ENCODE measurements at regions not wholly inside any gene's neighbourhood (a gene's known extent, or its start where the extent isn't known, plus 50 kb on each side); places are given as distances from the start of the nearest gene placed in this dataset.
"Not testable (repeated sequence)": the region's sequence is repeated elsewhere in the genome, so short reads cannot be mapped to it uniquely, and the experiment has no call there.

DNA sequence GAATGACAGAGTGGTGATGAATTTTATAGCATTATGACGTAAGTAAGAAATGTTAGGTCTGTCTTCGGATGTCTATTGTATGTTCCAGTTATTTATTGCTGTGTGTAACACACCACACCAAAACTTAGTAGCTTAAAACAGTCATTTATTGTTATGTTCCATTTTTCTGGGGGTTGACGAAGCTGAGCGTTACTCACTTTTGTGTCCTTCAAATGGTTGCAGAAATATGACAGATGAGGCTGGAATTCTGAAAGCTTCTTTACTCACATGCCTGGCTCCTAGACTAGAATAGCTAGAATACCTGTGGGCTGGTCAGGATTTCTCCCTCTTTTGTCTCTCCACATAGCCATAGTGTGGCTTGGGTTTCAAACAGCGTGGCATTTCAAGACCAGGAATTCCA, 62.1 kb upstream of the S1PR1 start:
- H3K4me1 ChIP-seq (ENCODE audit: control insufficient read depth, insufficient read depth, low read depth, low read length), result no peaks in the 10 kb centered on the region
- WGBS, result 72% methylated on average over 3 of the region's 5 CpGs
- H3K4ac ChIP-seq (ENCODE audit: low read depth in 1 of 2, low read length in 2 of 2), result no peak overlapping the region
- H3K79me1 ChIP-seq (replicated peaks; ENCODE audit: low read length, poor library complexity, severe bottlenecking), result no peaks in the 10 kb centered on the region
- H3K4me2 ChIP-seq (ENCODE audit: low read length, poor library complexity, severe bottlenecking), result no peak overlapping the region
- H3K23ac ChIP-seq (ENCODE audit: low read length in 2 of 2), result no peak overlapping the region
- no peak overlapping the region for H4K8ac ChIP-seq (ENCODE audit: low read length)
- H3K4me3 ChIP-seq (ENCODE audit: insufficient read depth in 1 of 2, low read depth in 1 of 2, low read length in 2 of 2), result no peak overlapping the region
- no peak overlapping the region for H2AK5ac ChIP-seq (ENCODE audit: low read length, severe bottlenecking)
- H3K9me3 ChIP-seq (ENCODE audit: control insufficient read depth, low read length), result no peaks in the 10 kb centered on the region
- no peaks in the 10 kb centered on the region for H3K27me3 ChIP-seq (ENCODE audit: control insufficient read depth in 1 of 2, insufficient read depth in 1 of 2, low read length in 2 of 2)
- H3K14ac ChIP-seq (ENCODE audit: low read length in 2 of 2), result no peak overlapping the region
- no peak overlapping the region for H3K18ac ChIP-seq (ENCODE audit: low read depth in 1 of 2, low read length in 2 of 2)
- H2BK120ac ChIP-seq (ENCODE audit: low read depth, low read length), result no peak overlapping the region
- no peak overlapping the region for H3K9ac ChIP-seq (ENCODE audit: low read length)
- H2BK12ac ChIP-seq (ENCODE audit: low read length in 2 of 2), result no peak overlapping the region
- H3K27ac ChIP-seq (ENCODE audit: low read length, poor library complexity, severe bottlenecking), result no peak overlapping the region
- no peak for DNase-seq
- no peak overlapping the region for H2BK15ac ChIP-seq (ENCODE audit: low read depth, poor library complexity, severe bottlenecking)
- H3K36me3 ChIP-seq (ENCODE audit: control insufficient read depth in 1 of 2, insufficient read depth in 2 of 2, low read depth in 1 of 2, low read length in 2 of 2), result no peaks in the 10 kb centered on the region
- H2BK5ac ChIP-seq (ENCODE audit: low read depth, low read length, poor library complexity, severe bottlenecking), result no peak overlapping the region
- H4K91ac ChIP-seq (ENCODE audit: low read length), result no peak overlapping the region
- no peak overlapping the region for H2AFZ ChIP-seq (ENCODE audit: low read depth, low read length)

DNA sequence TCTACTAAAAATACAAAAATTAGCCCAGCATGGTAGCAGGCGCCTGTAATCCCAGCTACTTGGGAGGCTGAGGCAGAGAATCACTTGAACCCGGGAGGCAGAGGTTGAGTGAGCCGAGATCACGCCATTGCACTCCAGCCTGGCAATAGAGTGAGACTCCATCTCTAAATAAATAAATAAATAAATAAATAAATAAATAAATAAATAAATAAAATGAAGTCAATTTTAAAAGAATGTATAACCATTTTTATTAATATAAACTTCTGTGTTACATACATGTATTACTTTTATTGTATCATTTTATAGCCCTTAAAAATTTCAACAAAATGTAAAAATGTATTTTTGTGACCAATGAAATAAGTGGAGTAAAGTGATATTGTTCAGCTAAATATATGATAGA, 62.5 kb upstream of the S1PR1 start:
- not testable (repeated sequence) for H3K23ac ChIP-seq (ENCODE audit: low read length in 2 of 2)

DNA sequence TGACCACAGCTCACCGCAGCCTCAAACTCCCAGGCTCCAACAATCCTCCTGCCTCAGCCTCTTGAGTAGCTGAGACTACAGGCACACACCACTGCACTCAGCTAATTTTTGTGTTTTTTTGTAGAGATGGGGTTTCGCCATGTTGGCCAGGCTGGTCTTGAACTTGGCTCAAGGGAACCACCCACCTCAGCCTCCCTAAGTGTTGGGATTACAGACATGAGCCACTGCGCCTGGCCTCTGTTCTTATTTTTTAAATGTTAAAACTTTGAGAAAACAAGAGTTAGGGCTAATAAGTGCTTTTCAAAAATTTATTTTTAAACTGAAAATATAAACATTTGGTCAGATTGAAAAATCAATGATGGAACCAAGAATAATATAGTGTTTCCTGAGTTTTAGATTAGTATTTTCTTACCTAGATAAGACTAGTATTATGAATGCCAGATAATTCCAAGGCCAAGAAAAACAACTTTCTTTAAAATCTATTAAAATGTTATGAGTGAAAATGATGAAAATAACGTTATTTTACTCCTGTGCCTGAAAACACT, 66.2 kb upstream of the S1PR1 start:
- WGBS, result 100% methylated on average over 1 of the region's 4 CpGs
- no peak overlapping the region for H2BK15ac ChIP-seq (ENCODE audit: low read depth, poor library complexity, severe bottlenecking)

More for the DNA sequence above, 62.5 kb upstream of the S1PR1 start:
- not testable (repeated sequence) for DNase-seq; H3K36me3 ChIP-seq (ENCODE audit: control insufficient read depth in 1 of 2, insufficient read depth in 2 of 2, low read depth in 1 of 2, low read length in 2 of 2); H2AK5ac ChIP-seq (ENCODE audit: low read length, severe bottlenecking); H3K27me3 ChIP-seq (ENCODE audit: control insufficient read depth in 1 of 2, insufficient read depth in 1 of 2, low read length in 2 of 2); H3K4me1 ChIP-seq (ENCODE audit: control insufficient read depth, insufficient read depth, low read depth, low read length); H2AFZ ChIP-seq (ENCODE audit: low read depth, low read length); H3K18ac ChIP-seq (ENCODE audit: low read depth in 1 of 2, low read length in 2 of 2); H4K8ac ChIP-seq (ENCODE audit: low read length); H2BK15ac ChIP-seq (ENCODE audit: low read depth, poor library complexity, severe bottlenecking); H3K27ac ChIP-seq (ENCODE audit: low read length, poor library complexity, severe bottlenecking); H3K4me2 ChIP-seq (ENCODE audit: low read length, poor library complexity, severe bottlenecking); H3K4me3 ChIP-seq (ENCODE audit: insufficient read depth in 1 of 2, low read depth in 1 of 2, low read length in 2 of 2); H3K9me3 ChIP-seq (ENCODE audit: control insufficient read depth, low read length); H2BK5ac ChIP-seq (ENCODE audit: low read depth, low read length, poor library complexity, severe bottlenecking); H3K9ac ChIP-seq (ENCODE audit: low read length); H3K4ac ChIP-seq (ENCODE audit: low read depth in 1 of 2, low read length in 2 of 2); H3K14ac ChIP-seq (ENCODE audit: low read length in 2 of 2); H3K79me1 ChIP-seq (replicated peaks; ENCODE audit: low read length, poor library complexity, severe bottlenecking); H2BK12ac ChIP-seq (ENCODE audit: low read length in 2 of 2); H2BK120ac ChIP-seq (ENCODE audit: low read depth, low read length); H4K91ac ChIP-seq (ENCODE audit: low read length)
- 100% methylated on average over 2 of the region's 4 CpGs for WGBS

DNA sequence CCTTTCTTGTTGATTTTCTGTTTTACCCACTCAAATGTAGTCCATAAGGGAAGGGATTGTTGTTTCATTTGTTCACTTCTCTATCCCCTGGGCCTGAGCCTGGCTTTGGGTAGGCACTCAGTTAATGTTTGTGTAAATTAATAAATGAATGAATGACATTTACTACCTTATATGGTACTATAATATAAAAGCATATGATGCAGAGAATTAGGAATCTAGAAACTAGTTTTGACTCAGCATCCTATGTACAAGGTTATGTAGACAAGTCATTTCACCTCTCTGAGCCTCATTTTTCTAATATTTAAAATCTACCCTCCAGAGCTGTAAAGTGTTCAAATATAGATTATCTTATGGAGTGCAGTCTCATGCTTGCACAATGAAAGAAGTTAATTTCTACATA, 68.9 kb upstream of the S1PR1 start:
- Histone ChIP-seq H2BK15ac (ENCODE audit: low read depth, poor library complexity, severe bottlenecking) (no peak overlapping the region), H2AFZ (ENCODE audit: low read depth, low read length) (no peak overlapping the region), H3K79me1 (replicated peaks; ENCODE audit: low read length, poor library complexity, severe bottlenecking) (no peaks in the 10 kb centered on the region), H2AK5ac (ENCODE audit: low read length, severe bottlenecking) (no peak overlapping the region), H2BK120ac (ENCODE audit: low read depth, low read length) (no peak overlapping the region), H3K18ac (ENCODE audit: low read depth in 1 of 2, low read length in 2 of 2) (no peak overlapping the region), H2BK12ac (ENCODE audit: low read length in 2 of 2) (no peak overlapping the region), H4K91ac (ENCODE audit: low read length) (no peak overlapping the region), H3K27ac (ENCODE audit: low read length, poor library complexity, severe bottlenecking) (no peak overlapping the region), H3K4me2 (ENCODE audit: low read length, poor library complexity, severe bottlenecking) (no peak overlapping the region), H3K27me3 (ENCODE audit: control insufficient read depth in 1 of 2, insufficient read depth in 1 of 2, low read length in 2 of 2) (no peaks in the 10 kb centered on the region), H3K36me3 (ENCODE audit: control insufficient read depth in 1 of 2, insufficient read depth in 2 of 2, low read depth in 1 of 2, low read length in 2 of 2) (no peaks in the 10 kb centered on the region), H3K23ac (ENCODE audit: low read length in 2 of 2) (no peak overlapping the region), H2BK5ac (ENCODE audit: low read depth, low read length, poor library complexity, severe bottlenecking) (no peak overlapping the region), H3K14ac (ENCODE audit: low read length in 2 of 2) (no peak overlapping the region), H4K8ac (ENCODE audit: low read length) (no peak overlapping the region), H3K4ac (ENCODE audit: low read depth in 1 of 2, low read length in 2 of 2) (no peak overlapping the region), H3K9me3 (ENCODE audit: control insufficient read depth, low read length) (no peaks in the 10 kb centered on the region), H3K9ac (ENCODE audit: low read length) (no peak overlapping the region), H3K4me3 (ENCODE audit: insufficient read depth in 1 of 2, low read depth in 1 of 2, low read length in 2 of 2) (no peak overlapping the region), H3K4me1 (ENCODE audit: control insufficient read depth, insufficient read depth, low read depth, low read length) (no peaks in the 10 kb centered on the region)
- no peak for DNase-seq

More for the DNA sequence above, 66.2 kb upstream of the S1PR1 start:
- Histone ChIP-seq H3K4me1 (ENCODE audit: control insufficient read depth, insufficient read depth, low read depth, low read length) (no peaks in the 10 kb centered on the region), H3K4ac (ENCODE audit: low read depth in 1 of 2, low read length in 2 of 2) (no peak overlapping the region), H3K27me3 (ENCODE audit: control insufficient read depth in 1 of 2, insufficient read depth in 1 of 2, low read length in 2 of 2) (no peaks in the 10 kb centered on the region), H3K79me1 (replicated peaks; ENCODE audit: low read length, poor library complexity, severe bottlenecking) (no peaks in the 10 kb centered on the region), H3K9me3 (ENCODE audit: control insufficient read depth, low read length) (no peaks in the 10 kb centered on the region), H2AFZ (ENCODE audit: low read depth, low read length) (no peak overlapping the region), H3K14ac (ENCODE audit: low read length in 2 of 2) (no peak overlapping the region), H3K4me2 (ENCODE audit: low read length, poor library complexity, severe bottlenecking) (no peak overlapping the region), H4K8ac (ENCODE audit: low read length) (no peak overlapping the region), H2BK120ac (ENCODE audit: low read depth, low read length) (no peak overlapping the region), H3K27ac (ENCODE audit: low read length, poor library complexity, severe bottlenecking) (no peak overlapping the region), H3K36me3 (ENCODE audit: control insufficient read depth in 1 of 2, insufficient read depth in 2 of 2, low read depth in 1 of 2, low read length in 2 of 2) (no peaks in the 10 kb centered on the region), H4K91ac (ENCODE audit: low read length) (no peak overlapping the region), H2AK5ac (ENCODE audit: low read length, severe bottlenecking) (no peak overlapping the region), H3K23ac (ENCODE audit: low read length in 2 of 2) (no peak overlapping the region), H2BK5ac (ENCODE audit: low read depth, low read length, poor library complexity, severe bottlenecking) (no peak overlapping the region), H2BK12ac (ENCODE audit: low read length in 2 of 2) (no peak overlapping the region), H3K18ac (ENCODE audit: low read depth in 1 of 2, low read length in 2 of 2) (no peak overlapping the region), H3K9ac (ENCODE audit: low read length) (no peak overlapping the region), H3K4me3 (ENCODE audit: insufficient read depth in 1 of 2, low read depth in 1 of 2, low read length in 2 of 2) (no peak overlapping the region)
- DNase-seq, result no peak

All from mesenchymal stem cell (in vitro differentiated cells and primary cell).